ENCODE measurements at regions not wholly inside any gene's neighbourhood (a gene's known extent, or its start where the extent isn't known, plus 50 kb on each side); places are given as distances from the start of the nearest gene placed in this dataset.

- DNase-seq: no peak
Measured at GRCh38 chr2:82848285-82848684, 1610.8 kb downstream of the SUCLG1 start.

DNA sequence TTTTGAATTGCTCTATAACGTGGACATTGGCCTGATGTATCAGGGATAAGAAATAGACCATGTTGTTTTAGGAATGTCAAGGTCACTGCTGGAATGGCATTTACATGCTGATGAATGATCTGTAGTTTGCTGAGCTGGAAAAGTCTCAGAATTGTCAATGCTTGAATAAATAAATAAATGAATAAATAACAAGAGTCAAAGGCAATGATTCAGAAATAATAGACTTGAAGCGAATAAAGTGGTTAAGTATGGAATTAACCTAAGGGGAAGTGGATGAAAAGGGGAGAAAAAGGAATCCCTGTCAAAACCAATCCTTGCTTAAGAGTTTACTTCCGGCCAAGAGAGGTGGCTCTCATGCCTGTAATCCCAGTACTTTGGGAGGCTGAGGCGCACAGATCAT lies 1620.0 kb downstream of the SUCLG1 start:
- no peak for DNase-seq

DNA sequence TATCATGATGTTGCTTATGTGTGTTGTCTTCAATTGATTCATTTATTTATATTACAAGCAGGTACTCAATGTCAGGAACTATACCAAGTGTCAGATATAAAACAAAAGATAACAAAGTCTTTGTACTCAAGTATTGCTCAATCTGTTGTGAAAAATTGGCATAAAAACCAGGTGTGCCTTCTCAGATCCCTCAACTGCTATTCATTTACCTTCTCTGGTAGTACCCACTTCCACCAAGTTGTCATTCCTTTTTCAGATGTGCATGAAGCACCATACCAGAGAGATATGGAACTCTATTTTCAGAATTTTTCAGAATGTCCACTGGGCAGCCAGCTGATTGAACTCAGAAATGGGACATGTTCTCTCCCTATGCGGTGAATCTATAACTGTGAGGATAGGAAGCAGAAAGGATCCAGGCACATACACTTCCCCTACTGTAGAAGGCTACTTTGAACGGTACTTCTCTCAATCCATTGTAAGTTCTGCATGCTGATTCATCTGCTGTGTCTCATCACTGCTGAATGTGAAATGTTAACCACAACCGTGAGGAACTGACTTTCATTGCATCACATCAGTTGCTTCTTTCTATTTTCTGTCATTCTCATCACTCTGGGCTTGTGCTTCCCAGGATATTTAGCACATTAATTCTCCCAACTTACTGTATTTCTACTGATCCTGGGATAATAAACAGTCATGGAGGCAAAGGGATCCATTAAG lies 1621.3 kb downstream of the SUCLG1 start:
- DNase-seq: no peak

- no peak for DNase-seq
Measured at GRCh38 chr2:82834893-82835292, 1624.2 kb downstream of the SUCLG1 start.

DNA sequence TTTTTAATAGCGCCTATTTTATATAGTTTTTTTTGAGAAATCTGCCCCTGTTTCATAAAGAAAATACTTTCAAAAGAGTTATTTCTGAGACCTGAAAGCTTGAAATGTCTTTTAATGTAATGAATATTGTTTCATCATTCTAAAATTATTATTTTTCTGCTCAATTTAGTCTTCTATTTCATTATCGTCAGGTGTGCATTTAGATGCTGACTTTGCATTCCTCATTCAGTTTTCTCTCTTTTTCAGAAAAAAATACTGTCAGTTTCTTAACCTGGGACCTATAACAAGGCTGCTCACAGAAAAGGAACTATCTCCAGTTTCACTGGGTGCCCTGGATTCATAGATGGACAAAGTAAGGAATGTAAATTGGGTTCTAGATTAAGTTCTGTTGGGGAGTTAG lies 1631.7 kb downstream of the SUCLG1 start:
- DNase-seq: no peak

DNA sequence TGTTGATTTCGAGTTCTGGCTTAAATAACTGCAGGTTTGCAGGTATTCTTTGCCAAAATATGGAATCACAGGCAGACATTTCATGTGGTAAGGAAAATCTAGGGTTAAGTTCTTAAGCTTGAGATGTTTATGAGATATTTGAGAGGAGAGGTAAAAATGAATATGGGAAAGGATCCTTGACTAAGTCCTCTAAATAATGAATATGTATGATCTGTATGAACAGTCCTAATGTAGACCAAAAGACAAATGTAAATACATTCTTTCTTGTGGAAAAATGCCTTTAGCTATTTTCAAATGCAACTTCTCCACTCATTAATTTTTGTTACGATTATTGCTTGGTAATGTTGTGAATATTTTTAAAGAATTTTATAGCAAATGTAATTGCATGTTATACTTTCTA lies 1632.6 kb downstream of the SUCLG1 start:
- no peak for DNase-seq

- DNase-seq: no peak
Measured at GRCh38 chr2:82825410-82826090, 1633.5 kb downstream of the SUCLG1 start.

- no peak for DNase-seq
Measured at GRCh38 chr2:82823892-82824291, 1635.2 kb downstream of the SUCLG1 start.

DNA sequence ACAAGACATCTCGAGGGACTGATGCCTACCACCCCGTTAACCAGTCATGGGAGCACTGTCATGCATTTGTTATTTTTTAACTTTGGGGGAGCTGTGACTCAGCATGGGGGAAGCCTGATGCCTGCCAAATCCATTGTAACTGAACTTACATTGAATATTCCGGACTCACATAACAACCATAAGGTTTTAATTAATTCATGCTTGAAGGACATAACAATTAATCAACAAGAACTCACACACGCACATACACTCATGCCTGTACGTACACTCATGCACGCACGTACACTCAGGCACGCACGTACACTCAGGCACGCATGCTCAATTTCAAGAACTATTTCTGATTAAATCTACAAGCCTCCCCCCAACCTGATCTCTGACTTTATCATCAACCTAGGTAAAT lies 1639.1 kb downstream of the SUCLG1 start:
- DNase-seq: no peak

- no peak for DNase-seq
Measured at GRCh38 chr2:82814146-82814545, 1644.9 kb downstream of the SUCLG1 start.

GRCh38 chr2:82811946-82812345 lies 1647.1 kb downstream of the SUCLG1 start:
- DNase-seq: no peak

DNA sequence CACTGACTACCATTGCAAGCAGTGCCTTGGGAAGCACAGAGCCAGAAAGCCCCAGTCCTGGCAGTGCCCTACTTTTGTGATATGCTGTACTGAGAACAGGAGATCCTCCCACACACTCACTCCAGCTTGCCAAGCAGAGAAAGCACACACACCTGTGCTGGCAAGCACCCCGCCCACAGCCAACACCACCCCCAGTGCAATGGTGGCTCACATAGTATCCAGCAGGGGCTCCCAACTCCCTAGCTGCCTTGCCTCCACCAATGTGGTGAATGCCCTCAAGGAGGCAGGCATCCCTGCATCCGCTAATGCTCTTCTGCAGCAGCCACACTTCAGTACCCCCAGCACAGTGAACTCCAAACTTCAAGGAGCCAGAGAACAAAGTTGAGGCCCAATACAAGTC lies 1655.8 kb downstream of the SUCLG1 start:
- DNase-seq: no peak

DNA sequence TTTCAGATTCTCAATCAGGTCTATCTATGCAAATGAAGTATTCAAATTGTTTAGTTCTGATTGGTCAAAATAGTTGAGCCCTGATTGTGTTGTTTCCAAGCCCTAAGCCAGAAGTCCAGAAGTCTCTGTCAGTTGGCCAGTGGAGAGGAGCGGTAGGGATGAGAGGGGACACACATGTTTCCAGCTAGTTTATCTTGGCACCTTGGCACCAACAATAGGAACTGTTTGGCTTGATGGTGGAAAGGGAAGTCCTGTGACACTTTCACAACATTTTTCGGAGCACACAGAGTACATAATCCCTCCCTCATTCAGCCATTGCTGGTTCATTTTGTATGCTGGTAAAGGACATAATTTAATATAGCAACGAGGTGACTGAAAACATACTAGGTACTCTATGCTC lies 1661.6 kb downstream of the SUCLG1 start:
- no peak for DNase-seq

GRCh38 chr2:82796132-82796531 lies 1662.9 kb downstream of the SUCLG1 start:
- DNase-seq: no peak

GRCh38 chr2:82795446-82795845 lies 1663.6 kb downstream of the SUCLG1 start:
- DNase-seq: no peak

- no peak for DNase-seq
Measured at GRCh38 chr2:82793711-82794435, 1665.2 kb downstream of the SUCLG1 start.

DNA sequence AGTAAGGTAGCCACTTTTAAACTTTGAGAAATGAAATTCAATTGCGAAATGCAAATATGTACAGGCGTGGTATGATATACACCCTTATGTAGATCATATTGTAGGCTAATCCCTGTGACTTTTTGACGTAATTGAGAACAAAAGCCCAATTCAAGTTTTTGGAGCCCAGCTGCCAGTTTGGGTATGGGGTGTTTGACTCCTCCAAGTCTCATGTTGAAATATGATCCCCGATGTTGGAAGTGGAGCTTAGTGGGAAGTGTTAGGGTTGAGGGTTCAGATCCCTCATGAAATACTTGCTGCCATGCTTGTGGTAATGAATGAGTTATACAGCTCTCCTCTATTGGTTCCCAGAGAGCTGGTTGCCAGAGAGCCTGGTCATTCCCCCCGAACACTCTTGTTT lies 1666.8 kb downstream of the SUCLG1 start:
- no peak for DNase-seq

- no peak for DNase-seq
Measured at GRCh38 chr2:82790206-82791021, 1668.7 kb downstream of the SUCLG1 start.

DNA sequence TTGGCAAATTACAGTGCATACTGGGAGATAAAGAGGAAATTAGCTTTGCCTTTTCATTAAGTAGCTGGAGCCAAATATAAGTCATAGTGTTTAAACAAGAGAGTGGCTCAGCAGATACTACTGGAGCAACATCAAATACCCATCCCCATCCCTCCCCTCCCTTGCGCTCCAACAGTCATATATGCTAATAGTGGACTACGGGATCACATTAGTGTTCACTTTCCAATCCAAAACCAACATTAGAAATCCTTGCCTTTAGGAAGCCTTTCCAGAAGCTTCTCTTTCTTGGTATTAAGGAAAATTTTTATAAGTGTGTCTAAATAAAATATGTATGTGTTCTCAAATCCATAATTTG lies 1669.3 kb downstream of the SUCLG1 start:
- DNase-seq: no peak

- DNase-seq: no peak
Measured at GRCh38 chr2:82781176-82781915, 1677.7 kb downstream of the SUCLG1 start.

DNA sequence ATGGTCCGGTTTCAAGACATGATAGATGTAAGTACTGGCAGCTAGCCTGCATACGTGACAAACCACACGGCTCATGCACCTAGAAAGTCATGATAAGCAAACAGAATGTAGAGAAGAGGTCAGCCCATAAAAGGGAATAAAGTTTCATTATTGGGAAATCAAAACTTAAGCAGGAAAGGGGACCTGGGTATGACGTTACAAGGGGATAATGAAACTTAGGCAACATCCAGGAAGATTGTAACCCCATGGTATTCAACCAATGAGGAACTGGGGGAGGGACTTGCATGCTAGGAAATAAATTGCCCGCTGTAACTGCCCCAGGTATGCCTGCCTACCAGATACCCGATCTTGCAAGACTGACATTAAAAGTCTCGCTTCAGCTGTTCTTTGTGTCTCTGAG lies 1679.0 kb downstream of the SUCLG1 start:
- no peak for DNase-seq

- DNase-seq: no peak
Measured at GRCh38 chr2:82752396-82752795, 1706.7 kb downstream of the SUCLG1 start.

DNA sequence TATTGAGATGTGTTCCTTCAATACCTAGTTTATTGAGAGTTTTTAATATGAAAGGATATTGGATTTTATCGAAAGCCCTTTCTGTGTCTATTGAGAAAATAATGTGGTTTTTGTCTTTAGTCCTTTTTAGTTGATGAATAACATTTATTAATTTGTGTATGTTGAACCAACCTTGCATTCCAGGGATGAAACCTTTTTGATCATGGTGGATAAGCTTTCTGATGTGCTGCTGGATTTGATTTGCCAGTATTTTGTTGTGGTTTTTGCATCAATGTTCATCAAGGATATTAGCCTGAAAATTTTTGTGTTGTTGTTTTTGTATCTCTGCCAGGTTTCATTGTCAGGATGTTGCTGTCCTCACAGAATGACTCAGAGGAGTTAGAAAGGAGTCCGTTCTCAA lies 1710.4 kb downstream of the SUCLG1 start:
- no peak for DNase-seq

Measured in NCI-H187 treated with DMSO at 0.1 percent for 48 hours (cell line).